ENCODE measurements at regions not wholly inside any gene's neighbourhood (a gene's known extent, or its start where the extent isn't known, plus 50 kb on each side); places are given as distances from the start of the nearest gene placed in this dataset.

GRCh38 chr17:14942526-14943190 is 322.5 kb downstream of the PMP22 start:
- TF ChIP-seq POLR2A (IDR thresholded peaks at IDR 0.05) (no peak), CTCF (IDR thresholded peaks at IDR 0.05) (no peak)
- Histone ChIP-seq H3K36me3 (no peaks in the 10 kb centered on the region), H3K4me3 (no peak overlapping the region), H3K27ac (no peak overlapping the region), H3K27me3 (no peaks in the 10 kb centered on the region), H3K4me1 (peaks cover 0 to 8% (median 0%) of the 10 kb centered on the region in 4 donors), H3K9me3 (no peaks in the 10 kb centered on the region)
- DNase-seq (no peak), ATAC-seq (peak in 1 of 4 donors; percentile 14)
- intact Hi-C loops (cut with DNase I): no loop called here
- 59% methylated on average over 2 of the region's 3 CpGs for WGBS (ENCODE audit: insufficient coverage, low coverage, low lambda C conversion rate, missing lambda C conversion rate)

GRCh38 chr17:14940938-14941265 is 324.2 kb downstream of the PMP22 start:
- TF ChIP-seq POLR2A (IDR thresholded peaks at IDR 0.05) (no peak), CTCF (IDR thresholded peaks at IDR 0.05) (no peak)
- Histone ChIP-seq H3K36me3 (no peaks in the 10 kb centered on the region), H3K27ac (no peak overlapping the region), H3K4me3 (no peak overlapping the region), H3K9me3 (no peaks in the 10 kb centered on the region), H3K27me3 (no peaks in the 10 kb centered on the region), H3K4me1 (no peaks in the 10 kb centered on the region)
- intact Hi-C loops (cut with DNase I): no loop called here
- 67% methylated on average over 3 of the region's 3 CpGs for WGBS (ENCODE audit: insufficient coverage, low coverage, low lambda C conversion rate, missing lambda C conversion rate)
- ATAC-seq (no peak), DNase-seq (no peak)

GRCh38 chr17:14940108-14940937 is 324.8 kb downstream of the PMP22 start:
- Histone ChIP-seq H3K36me3 (no peaks in the 10 kb centered on the region), H3K27me3 (no peaks in the 10 kb centered on the region), H3K9me3 (no peaks in the 10 kb centered on the region), H3K27ac (no peak overlapping the region), H3K4me3 (no peak overlapping the region), H3K4me1 (no peaks in the 10 kb centered on the region)
- intact Hi-C loops (cut with DNase I): no loop called here
- no peak for ATAC-seq
- no peak for TF ChIP-seq CTCF (IDR thresholded peaks at IDR 0.05)
- no peak for TF ChIP-seq POLR2A (IDR thresholded peaks at IDR 0.05)
- DNase-seq: no peak
- 46% methylated on average over 2 of the region's 4 CpGs for whole genome bisulfite sequencing (ENCODE audit: insufficient coverage, low coverage, low lambda C conversion rate, missing lambda C conversion rate)

GRCh38 chr17:14935845-14936485 is 329.2 kb downstream of the PMP22 start:
- no peaks in the 10 kb centered on the region for H3K4me1 ChIP-seq
- H3K9me3 ChIP-seq: no peaks in the 10 kb centered on the region
- ATAC-seq (no peak), DNase-seq (no peak)
- H3K27ac ChIP-seq: no peak overlapping the region
- H3K36me3 ChIP-seq: no peaks in the 10 kb centered on the region
- TF ChIP-seq CTCF (IDR thresholded peaks at IDR 0.05): no peak
- no peak for TF ChIP-seq POLR2A (IDR thresholded peaks at IDR 0.05)
- no peaks in the 10 kb centered on the region for H3K27me3 ChIP-seq
- no peak overlapping the region for H3K4me3 ChIP-seq
- intact Hi-C loops (cut with DNase I): no loop called here
- 91% methylated on average over 1 of the region's 2 CpGs for WGBS (ENCODE audit: insufficient coverage, low coverage, low lambda C conversion rate, missing lambda C conversion rate)

Data from right lobe of liver (tissue), 6 donors.